ENCODE measurements at regions not wholly inside any gene's neighbourhood (a gene's known extent, or its start where the extent isn't known, plus 50 kb on each side); places are given as distances from the start of the nearest gene placed in this dataset.

- TF ChIP-seq CTCF (IDR thresholded peaks at IDR 0.05) (no peak), POLR2A (IDR thresholded peaks at IDR 0.05) (no peak)
Measured at GRCh38 chr3:106942051-106942450, 435.2 kb upstream of the CCDC54 start.
